GM23338 (cell line): ENCODE measurements at regions not wholly inside any gene's neighbourhood (a gene's known extent, or its start where the extent isn't known, plus 50 kb on each side); places are given as distances from the start of the nearest gene placed in this dataset.

Experiments
- ATAC-seq: fragments of 200-7000 bp; cut with Tn5 transposase; 3 replicates; pipeline ENCODE4 v1.9.1; 2020
- DNase-seq: peaks from one replicate; pipeline ENCODE4 v3.0.0-alpha.2; 2015; ENCODE audit warnings: low spot score
- H2AFZ ChIP-seq: fragments of 200-600 bp; sonication (generic); 2 replicates; pipeline ENCODE4 v1.8.0; 2016; ENCODE audit warnings: antibody characterized with exemption, mild to moderate bottlenecking, moderate library complexity
- H3F3A ChIP-seq: fragments of 200-600 bp; sonication (generic); replicated peaks from 2 replicates; pipeline ENCODE4 v1.8.0; 2017; ENCODE audit warnings: antibody characterized with exemption, mixed run types, low read depth
- H3K27ac ChIP-seq: fragments of 200-600 bp; sonication (generic); 2 replicates; pipeline ENCODE4 v1.6.1; 2016; ENCODE audit warnings: low read depth
- H3K27me3 ChIP-seq: fragments of 200-600 bp; sonication (generic); 2 replicates; pipeline ENCODE4 v1.8.0; 2016; ENCODE audit warnings: mild to moderate bottlenecking, mixed run types, moderate library complexity; ENCODE audit not compliant: insufficient read depth
- H3K36me3 ChIP-seq: fragments of 200-600 bp; sonication (generic); 2 replicates; pipeline ENCODE4 v1.8.0; 2016; ENCODE audit warnings: mild to moderate bottlenecking; ENCODE audit not compliant: insufficient read depth
- H3K4me1 ChIP-seq: fragments of 200-600 bp; sonication (generic); 2 replicates; pipeline ENCODE4 v1.8.0; 2016; ENCODE audit warnings: mild to moderate bottlenecking, moderate library complexity; ENCODE audit not compliant: insufficient read depth
- H3K4me2 ChIP-seq: fragments of 200-600 bp; sonication (generic); 2 replicates; pipeline ENCODE4 v1.7.1; 2017; ENCODE audit warnings: mixed run types
- H3K4me3 ChIP-seq: fragments of 200-600 bp; sonication (generic); 2 replicates; pipeline ENCODE4 v1.6.1; 2016; ENCODE audit warnings: mixed run types
- H3K79me2 ChIP-seq: fragments of 200-600 bp; sonication (generic); replicated peaks from 2 replicates; pipeline ENCODE4 v1.8.0; 2017; ENCODE audit warnings: mild to moderate bottlenecking; ENCODE audit not compliant: insufficient read depth
- H3K9me2 ChIP-seq: fragments of 200-600 bp; sonication (generic); 2 replicates; pipeline ENCODE4 v1.8.0; 2017; ENCODE audit not compliant: insufficient read depth
- H4K20me1 ChIP-seq: fragments of 200-600 bp; sonication (generic); replicated peaks from 2 replicates; pipeline ENCODE4 v1.8.0; 2017; ENCODE audit warnings: mild to moderate bottlenecking; ENCODE audit not compliant: insufficient read depth
- H3K27ac Mint-ChIP-seq: 2 replicates; pipeline ENCODE4 v1.8.0; 2020; ENCODE audit warnings: inconsistent platforms, mild to moderate bottlenecking, moderate library complexity, mixed read lengths
- H3K27me3 Mint-ChIP-seq: 3 replicates; pipeline ENCODE4 v1.8.0; 2022; ENCODE audit warnings: low read depth, mild to moderate bottlenecking, moderate library complexity, mixed read lengths, inconsistent platforms; ENCODE audit not compliant: insufficient read depth, poor library complexity
- H3K36me3 Mint-ChIP-seq: 3 replicates; pipeline ENCODE4 v1.8.0; 2021; ENCODE audit warnings: low read depth, mild to moderate bottlenecking, inconsistent platforms, moderate library complexity, mixed read lengths
- H3K4me1 Mint-ChIP-seq: 3 replicates; pipeline ENCODE4 v1.8.0; 2020; ENCODE audit warnings: mild to moderate bottlenecking, inconsistent platforms, mixed read lengths
- H3K4me3 Mint-ChIP-seq: 3 replicates; pipeline ENCODE4 v1.8.0; 2021; ENCODE audit warnings: moderate library complexity, mild to moderate bottlenecking, inconsistent platforms, mixed read lengths
- H3K9me3 Mint-ChIP-seq: 3 replicates; pipeline ENCODE4 v1.8.0; 2020; ENCODE audit warnings: moderate library complexity, mild to moderate bottlenecking, inconsistent platforms, mixed read lengths
- CREB1 ChIP-seq: fragments of 250-450 bp; sonication (Bioruptor Pico); IDR thresholded peaks from 2 replicates; pipeline ENCODE4 v1.5.0; 2020; ENCODE audit warnings: low read depth, mild to moderate bottlenecking, moderate library complexity
- CTCF ChIP-seq, 2 experiments: fragments of 200-600 bp in 1 of 2; sonication (generic) in 1 of 2; conservative IDR thresholded peaks; 2 replicates each; pipeline versions ENCODE4 v1.5.1 to v1.6.1; 2016 to 2017; ENCODE audit warnings: antibody characterized with exemption in 2 of 2, low read depth in 2 of 2, mild to moderate bottlenecking in 2 of 2, moderate library complexity in 1 of 2
- ETS1 ChIP-seq: IDR thresholded peaks from 2 replicates; pipeline ENCODE4 v1.6.1; 2016; ENCODE audit warnings: antibody characterized with exemption
- EZH2 ChIP-seq: fragments of 200-600 bp; sonication (generic); IDR thresholded peaks from one replicate; pipeline ENCODE4 v1.8.0; 2017; ENCODE audit warnings: antibody characterized with exemption, mild to moderate bottlenecking, low read depth; ENCODE audit not compliant: unreplicated experiment
- EZH2phosphoT487 ChIP-seq: fragments of 200-600 bp; sonication (generic); IDR thresholded peaks from one replicate; pipeline ENCODE4 v1.8.1; 2018; ENCODE audit warnings: antibody characterized with exemption; ENCODE audit not compliant: unreplicated experiment
- POLR2AphosphoS5 ChIP-seq: IDR thresholded peaks from 2 replicates; pipeline ENCODE4 v1.6.1; 2016; ENCODE audit warnings: antibody characterized with exemption, low read depth
- REST ChIP-seq: IDR thresholded peaks from one replicate; pipeline ENCODE4 v1.6.1; 2018; ENCODE audit warnings: antibody characterized with exemption; ENCODE audit not compliant: unreplicated experiment
- STAT1 ChIP-seq: IDR thresholded peaks from one replicate; pipeline ENCODE4 v1.6.1; 2016; ENCODE audit warnings: antibody characterized with exemption; ENCODE audit not compliant: unreplicated experiment
- ZNF114 ChIP-seq: fragments of 250-450 bp; sonication (Bioruptor Pico); IDR thresholded peaks from 2 replicates; pipeline ENCODE4 v1.5.0; 2020; ENCODE audit warnings: mild to moderate bottlenecking, moderate library complexity
- ZNF331 ChIP-seq: fragments of 250-450 bp; sonication (Bioruptor Pico); IDR thresholded peaks from 2 replicates; pipeline ENCODE4 v1.5.0; 2020; ENCODE audit warnings: low read depth, mild to moderate bottlenecking, moderate library complexity
- ZNF462 ChIP-seq: fragments of 250-450 bp; sonication (Bioruptor Pico); IDR thresholded peaks from 2 replicates; pipeline ENCODE4 v1.5.0; 2020; ENCODE audit warnings: mild to moderate bottlenecking, moderate library complexity

- Histone ChIP-seq H2AFZ (no peak overlapping the region), H3K4me2 (no peak overlapping the region), H3K4me3 (no peak overlapping the region), H3K27me3 (no peaks in the 10 kb centered on the region), H3K4me1 (no peaks in the 10 kb centered on the region), H4K20me1 (no peaks in the 10 kb centered on the region), H3K36me3 (no peaks in the 10 kb centered on the region), H3K27ac (no peak overlapping the region), H3K9me2 (peaks cover under 1% of the 10 kb centered on the region; the same call in 1 of the 2 replicates), H3F3A (no peaks in the 10 kb centered on the region), H3K79me2 (no peaks in the 10 kb centered on the region)
- ATAC-seq (no peak), DNase-seq (no peak)
- no peak overlapping the region for H3K4me3 Mint-ChIP-seq
- TF ChIP-seq CTCF (conservative IDR thresholded peaks at IDR 0.05; ENCODE audit: low read depth in 2 of 2): no peak
- TF ChIP-seq ZNF114: no peak
- TF ChIP-seq POLR2AphosphoS5: no peak
- no peak for TF ChIP-seq EZH2phosphoT487
- no peak for TF ChIP-seq REST
- no peak for TF ChIP-seq ETS1
- TF ChIP-seq EZH2: no peak
- no peak for TF ChIP-seq CREB1 (CRISPR knock-in tag)
- no peak for TF ChIP-seq ZNF462 (CRISPR knock-in tag)
- no peak for TF ChIP-seq ZNF331 (CRISPR knock-in tag)
- TF ChIP-seq STAT1: no peak
- H3K36me3 Mint-ChIP-seq: peaks cover 17% of the 10 kb centered on the region; the same call in 2 of the 3 replicates
- peaks cover 3% of the 10 kb centered on the region for H3K27me3 Mint-ChIP-seq
- H3K9me3 Mint-ChIP-seq: peaks cover 11% of the 10 kb centered on the region
- H3K4me1 Mint-ChIP-seq: no peaks in the 10 kb centered on the region
- H3K27ac Mint-ChIP-seq: no peak overlapping the region
Observed at GRCh38 chr3:146331967-146332366, 81.1 kb upstream of the PLSCR4 start.
